ENCODE measurements at regions not wholly inside any gene's neighbourhood (a gene's known extent, or its start where the extent isn't known, plus 50 kb on each side); places are given as distances from the start of the nearest gene placed in this dataset.

DNA sequence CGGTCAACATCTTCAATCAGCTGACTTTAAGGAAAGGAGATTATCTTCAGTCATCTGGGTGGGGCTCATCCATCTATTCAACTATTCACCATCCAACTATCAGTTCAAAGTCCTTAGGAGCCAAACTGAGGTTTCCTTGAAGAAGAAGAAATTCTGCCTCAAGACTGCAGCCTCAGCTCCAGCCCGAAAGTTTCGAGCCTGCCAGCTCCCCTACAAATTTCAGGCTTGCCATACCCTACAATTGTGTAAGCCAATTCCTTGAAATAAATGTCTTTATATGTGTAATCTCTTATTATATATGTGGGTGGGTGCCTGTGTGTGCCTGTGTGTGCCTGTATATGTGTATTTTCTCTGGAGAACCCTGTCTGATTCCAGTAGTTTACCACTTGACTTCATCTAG, 447.8 kb downstream of the INHBA start:
- no peak for TF ChIP-seq MAX (IDR thresholded peaks at IDR 0.05)
- TF ChIP-seq CTCF (IDR thresholded peaks at IDR 0.05; ENCODE audit: control extremely low read depth in 1 of 3, insufficient read depth in 1 of 3, low read depth in 1 of 3, low read length in 3 of 3) = no peak
